Transverse colon (tissue), 4 donors: ENCODE measurements at regions not wholly inside any gene's neighbourhood (a gene's known extent, or its start where the extent isn't known, plus 50 kb on each side); places are given as distances from the start of the nearest gene placed in this dataset.

Experiments used
- CTCF ChIP-seq, 5 experiments: fragments of 200-600 bp in 3 of 5; fragments of 450-650 bp in 2 of 5; sonication (generic) in 3 of 5; IDR thresholded peaks; 1 replicate in 2 of 5; 2 replicates in 3 of 5; pipeline ENCODE4 v1.5.1; 2016 to 2017; ENCODE audit warnings: antibody characterized with exemption in 5 of 5, inconsistent platforms in 3 of 5, mild to moderate bottlenecking in 2 of 5, moderate library complexity in 1 of 5
- EP300 ChIP-seq: sonication (generic); formaldehyde crosslinking; IDR thresholded peaks from one replicate; pipeline ENCODE4 v1.6.1; 2017; ENCODE audit warnings: antibody characterized with exemption, low read depth
- POLR2A ChIP-seq: fragments of 450-650 bp; IDR thresholded peaks from one replicate; pipeline ENCODE4 v1.6.1; 2016; ENCODE audit warnings: antibody characterized with exemption, mild to moderate bottlenecking, moderate library complexity
- POLR2AphosphoS5 ChIP-seq, 3 donors: sonication (generic); formaldehyde crosslinking; IDR thresholded peaks; one replicate each; pipeline ENCODE4 v1.6.1; 2016; ENCODE audit warnings: antibody characterized with exemption in 3 of 3

GRCh38 chr7:25847336-25848070 lies 304.5 kb upstream of the NFE2L3 start:
- no peak for TF ChIP-seq CTCF (IDR thresholded peaks at IDR 0.05)
- TF ChIP-seq POLR2AphosphoS5 (IDR thresholded peaks at IDR 0.05): no peak
- TF ChIP-seq EP300: no peak
- no peak for TF ChIP-seq POLR2A
